SW 1271 (cell line): ENCODE measurements at regions not wholly inside any gene's neighbourhood (a gene's known extent, or its start where the extent isn't known, plus 50 kb on each side); places are given as distances from the start of the nearest gene placed in this dataset.

ENCODE experiments used
- DNase-seq, 2 experiments: peaks; one replicate each; lab custom pipeline; 2025; lab: John Stamatoyannopoulos, UW

DNA sequence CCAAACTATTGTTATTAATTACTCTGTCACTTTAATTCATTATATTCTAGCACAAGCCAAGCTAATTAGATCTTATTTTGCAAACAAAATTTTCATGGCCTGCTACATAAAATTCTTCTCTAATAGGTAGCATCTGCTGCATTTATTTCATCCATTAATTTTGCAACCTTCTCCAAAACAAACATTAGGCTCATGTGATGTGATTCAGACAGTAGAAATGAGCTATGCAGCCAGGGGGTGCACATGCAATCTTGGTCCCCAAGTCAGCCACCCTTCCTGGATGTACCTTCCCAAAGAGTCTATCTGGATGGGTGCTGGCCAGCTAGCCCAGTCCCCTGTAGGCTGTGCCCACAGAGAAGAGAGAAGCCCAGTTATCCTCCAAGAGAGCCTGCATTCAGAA lies 242.1 kb upstream of the OSR1 start:
- DNase-seq = no peak

DNA sequence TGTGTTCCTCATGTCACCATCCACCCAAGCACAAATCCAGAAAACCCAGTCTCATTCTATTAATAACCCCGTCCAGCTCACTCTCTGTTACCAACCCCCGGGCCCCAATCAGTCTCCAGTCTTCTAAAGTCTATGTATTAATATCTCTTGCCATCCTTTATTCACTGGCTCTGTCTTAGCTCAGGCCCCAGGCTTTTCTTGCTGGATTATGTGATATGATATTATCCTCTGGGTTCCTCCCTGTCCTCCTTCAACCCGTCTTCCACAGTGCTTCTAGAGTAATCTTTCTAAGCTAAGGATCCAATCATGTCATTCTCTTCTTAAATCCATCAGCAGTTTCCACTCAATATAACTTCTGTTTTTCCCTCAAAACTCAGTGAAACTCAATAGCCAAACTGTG lies 240.5 kb upstream of the OSR1 start:
- no peak for DNase-seq

DNA sequence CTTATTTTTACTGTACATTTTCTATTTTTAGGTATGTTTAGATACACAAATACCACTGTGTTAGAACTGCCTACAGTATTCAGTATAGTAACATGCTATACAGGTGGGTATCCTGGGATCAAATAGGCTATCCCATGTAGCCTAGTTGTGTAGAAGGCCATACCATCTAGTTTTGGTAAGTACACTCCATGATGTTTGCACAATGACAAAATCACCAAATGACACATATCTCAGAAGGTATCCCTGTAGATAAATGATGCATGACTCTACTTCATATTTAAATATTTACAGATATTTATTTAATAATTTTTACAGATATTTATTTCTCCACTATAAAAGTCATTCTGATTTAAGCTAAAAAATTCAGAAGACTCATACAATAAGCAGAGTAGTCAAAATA lies 233.8 kb upstream of the OSR1 start:
- no peak for DNase-seq

DNA sequence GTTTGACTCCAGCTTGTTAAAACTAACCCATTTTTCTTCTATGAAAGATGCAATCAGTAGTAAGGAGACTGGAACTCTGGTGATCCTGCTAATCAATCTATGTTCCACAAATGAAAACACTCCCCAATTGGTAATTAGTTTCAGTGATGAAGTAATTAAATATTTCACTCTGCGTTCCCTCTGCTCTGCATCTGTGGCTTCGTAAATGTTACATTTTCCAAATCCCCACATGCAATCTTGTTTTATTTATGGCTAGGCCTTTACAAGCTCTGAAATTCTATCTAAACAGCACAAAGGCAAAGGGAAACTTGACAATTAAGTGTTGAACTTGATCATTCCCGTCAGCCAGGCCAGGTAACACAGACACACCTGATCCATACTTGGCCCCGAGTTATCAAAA lies 231.4 kb upstream of the OSR1 start:
- DNase-seq = no peak

DNA sequence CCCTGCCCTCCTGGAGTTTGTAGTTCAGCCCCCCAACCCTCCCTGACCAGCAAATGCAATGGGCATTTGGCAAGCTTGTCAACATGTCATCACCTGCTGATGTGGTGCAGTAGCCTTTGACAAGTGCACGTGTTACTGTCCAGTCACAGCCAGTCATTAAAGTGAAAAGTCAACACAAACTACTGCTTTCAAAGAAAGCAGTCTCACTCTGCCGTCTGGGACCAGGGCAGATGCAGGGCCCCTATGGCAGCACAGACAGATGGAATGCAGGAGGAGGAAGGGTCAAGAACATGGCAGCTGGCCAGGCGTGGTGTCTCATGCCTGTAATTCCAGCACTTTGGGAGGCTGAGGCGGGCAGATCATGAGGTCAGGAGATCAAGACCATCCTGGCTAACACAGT lies 222.4 kb upstream of the OSR1 start:
- DNase-seq = no peak

DNA sequence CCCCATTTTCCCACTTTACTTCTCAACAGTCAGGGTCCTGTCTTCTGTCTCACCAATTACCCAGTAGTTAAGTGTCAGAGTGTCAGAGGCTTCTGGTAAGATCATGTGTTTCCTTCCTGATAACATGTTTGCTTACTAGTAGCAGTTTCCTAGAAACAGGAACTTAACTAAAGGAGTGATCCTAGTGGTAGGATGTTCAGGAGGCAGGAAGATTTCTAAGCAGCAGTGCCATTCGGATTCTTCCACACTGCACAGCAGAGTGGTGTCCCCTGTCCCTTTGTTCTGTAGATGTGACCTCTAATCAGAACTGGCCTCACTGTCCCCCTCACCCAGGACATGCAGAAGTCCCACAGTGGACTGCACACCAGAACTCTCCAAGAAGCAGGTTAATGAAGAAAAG lies 221.8 kb upstream of the OSR1 start:
- DNase-seq = no peak

DNA sequence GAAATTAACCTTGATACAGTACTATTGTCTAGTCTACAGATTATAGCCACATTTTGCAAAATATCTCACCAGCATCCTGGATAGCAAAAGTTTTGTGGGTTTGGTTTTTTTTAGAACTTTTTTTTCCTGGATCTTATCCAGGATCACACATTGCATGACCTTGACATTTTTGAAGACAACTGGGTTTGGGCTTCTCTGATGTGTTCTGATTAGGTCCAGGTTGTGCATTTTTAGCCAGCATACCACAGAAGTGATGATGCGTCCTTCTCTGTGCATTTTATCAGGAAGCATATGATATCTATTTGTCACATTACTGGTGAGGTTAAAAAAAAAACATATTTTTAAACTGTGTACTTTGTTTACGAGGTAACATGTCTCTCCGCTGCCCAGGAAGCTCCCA lies 221.0 kb upstream of the OSR1 start:
- no peak for DNase-seq

DNA sequence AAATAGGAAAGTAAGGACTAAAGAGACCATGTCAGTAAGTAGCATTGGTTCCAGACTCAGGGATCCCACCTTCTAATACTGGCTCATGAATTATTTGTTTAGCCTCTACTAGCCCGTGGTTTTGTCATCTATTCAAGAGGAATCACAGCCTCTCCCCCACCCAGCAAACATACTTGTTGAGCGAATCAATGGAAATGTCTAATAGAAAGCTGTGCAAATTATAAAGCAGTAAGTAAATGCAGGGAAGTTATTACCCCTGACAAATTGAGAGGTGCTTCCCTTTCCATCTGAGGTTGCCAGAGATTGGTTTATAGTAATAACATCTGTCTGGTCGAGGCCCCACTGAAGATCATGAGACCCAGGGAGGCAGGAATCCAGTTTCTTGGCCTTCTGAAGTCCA lies 219.3 kb upstream of the OSR1 start:
- no peak for DNase-seq

DNA sequence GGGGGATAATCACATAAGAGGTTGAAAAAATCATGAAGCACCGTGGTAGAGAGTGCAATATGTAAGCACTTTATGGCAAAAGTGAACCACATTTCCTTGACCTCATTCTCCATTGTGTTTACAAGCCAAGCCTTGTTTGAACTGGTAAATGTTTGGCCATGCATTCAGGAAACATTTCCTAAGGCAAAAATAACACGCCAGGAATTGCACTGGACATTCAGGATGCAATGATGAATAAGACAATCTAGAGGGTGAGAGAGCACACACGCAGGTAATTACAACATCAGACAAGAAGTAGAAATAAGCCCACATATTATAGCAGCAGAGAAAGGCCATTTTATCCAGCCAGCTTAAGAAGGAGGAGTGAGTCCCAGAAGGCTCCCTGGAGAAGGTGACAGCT lies 218.0 kb upstream of the OSR1 start:
- no peak for DNase-seq

DNA sequence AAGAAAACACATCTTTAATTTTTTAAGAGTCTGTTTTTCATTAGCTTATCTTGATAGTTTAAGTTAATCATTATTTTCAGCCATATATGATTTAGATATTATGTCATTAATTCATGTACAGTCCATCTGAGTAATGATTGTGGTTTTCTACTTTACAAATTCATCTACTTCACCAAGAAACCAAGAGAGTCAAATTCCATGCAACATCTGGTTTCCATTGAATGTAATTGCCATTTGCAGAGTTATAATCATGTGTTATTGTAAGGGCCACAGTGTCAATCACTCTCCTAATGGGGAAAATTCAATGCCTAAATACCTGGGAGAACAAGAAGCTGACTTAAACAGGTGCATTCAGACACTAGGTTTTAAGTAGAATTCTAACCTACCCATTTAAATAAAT lies 217.2 kb upstream of the OSR1 start:
- no peak for DNase-seq

DNA sequence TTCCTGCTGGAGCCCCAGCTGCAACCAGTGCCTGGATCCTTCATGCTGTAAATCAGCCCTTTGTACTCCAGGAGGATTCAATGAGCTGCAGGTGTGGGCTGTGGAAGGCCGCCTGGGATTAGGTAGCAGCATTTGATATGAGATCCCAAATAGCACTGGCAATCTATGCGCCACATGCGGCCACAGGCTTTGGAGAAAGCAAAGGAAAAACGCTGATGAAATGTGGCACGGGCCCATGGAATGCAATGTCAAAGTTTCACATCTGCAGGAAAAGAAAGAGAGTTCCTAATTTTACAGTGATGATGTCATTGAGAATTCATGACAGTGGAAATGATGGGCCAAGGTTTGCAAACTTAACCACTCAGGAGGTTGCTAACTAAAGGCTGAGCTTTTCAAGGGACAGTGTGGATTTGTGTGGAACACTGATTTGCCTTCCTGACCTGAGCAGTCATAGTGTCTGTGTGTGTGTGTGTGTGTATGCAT lies 216.4 kb upstream of the OSR1 start:
- no peak for DNase-seq

DNA sequence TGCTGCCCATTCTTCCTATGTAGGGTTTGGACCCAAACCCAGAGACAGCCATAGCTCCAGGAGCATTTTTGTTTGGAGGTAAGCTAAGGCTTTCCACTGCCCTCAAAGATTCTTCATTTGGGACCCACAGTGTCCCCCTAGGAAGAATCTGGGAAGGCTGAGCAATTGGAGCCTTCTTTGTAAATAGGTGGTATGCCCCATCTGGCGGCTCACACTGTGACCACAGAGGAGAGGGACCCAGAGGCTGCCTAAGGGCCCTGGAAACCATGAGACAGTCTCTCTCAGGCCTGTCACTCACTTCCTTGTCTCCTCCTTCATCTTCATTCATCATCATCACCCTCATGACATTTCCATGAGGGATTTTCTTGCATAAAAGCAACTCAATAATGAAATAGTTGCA lies 215.4 kb upstream of the OSR1 start:
- no peak for DNase-seq

DNA sequence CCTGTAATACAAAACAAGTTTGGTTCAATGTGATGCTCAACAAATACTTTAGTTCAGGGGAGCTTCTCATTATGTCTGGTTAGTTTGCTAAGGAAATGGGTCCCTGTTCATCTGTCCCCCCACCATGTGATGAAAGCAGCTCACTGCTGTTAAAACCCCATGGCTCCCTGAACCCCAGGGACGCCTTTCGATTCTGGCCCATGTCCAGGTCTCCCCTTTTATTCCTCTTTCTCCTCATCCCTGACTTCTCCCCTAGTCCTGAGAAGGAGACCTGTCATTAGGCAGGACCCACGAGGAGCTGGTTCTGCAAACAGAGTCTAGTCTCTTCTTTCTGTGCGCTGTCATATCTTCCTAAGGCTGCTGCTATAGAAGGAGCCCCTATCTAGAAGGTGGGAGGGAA lies 213.3 kb upstream of the OSR1 start:
- DNase-seq = no peak

DNA sequence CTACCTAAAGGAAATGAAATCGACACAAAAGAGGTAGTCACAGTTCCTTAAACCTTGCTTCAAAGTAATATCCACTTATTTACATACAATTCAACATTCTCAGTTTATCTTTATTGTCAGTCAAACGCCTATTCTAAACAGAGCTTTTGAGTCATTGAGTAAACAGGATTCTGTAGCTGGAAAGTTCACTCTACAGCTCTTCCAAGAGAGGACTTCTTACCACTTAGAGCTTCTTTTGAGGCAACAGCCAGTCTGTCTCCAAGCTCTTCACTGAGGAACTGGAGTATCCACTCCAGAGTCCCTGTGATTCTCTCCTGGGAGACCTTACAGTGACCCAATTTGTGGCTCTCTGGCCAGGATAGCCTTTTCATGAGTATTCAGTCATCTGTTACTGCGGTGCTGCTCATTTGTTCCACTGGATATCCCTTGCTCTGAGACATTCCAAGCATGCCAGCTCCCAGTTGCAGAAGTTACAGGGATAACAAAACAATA lies 210.9 kb upstream of the OSR1 start:
- DNase-seq = no peak

DNA sequence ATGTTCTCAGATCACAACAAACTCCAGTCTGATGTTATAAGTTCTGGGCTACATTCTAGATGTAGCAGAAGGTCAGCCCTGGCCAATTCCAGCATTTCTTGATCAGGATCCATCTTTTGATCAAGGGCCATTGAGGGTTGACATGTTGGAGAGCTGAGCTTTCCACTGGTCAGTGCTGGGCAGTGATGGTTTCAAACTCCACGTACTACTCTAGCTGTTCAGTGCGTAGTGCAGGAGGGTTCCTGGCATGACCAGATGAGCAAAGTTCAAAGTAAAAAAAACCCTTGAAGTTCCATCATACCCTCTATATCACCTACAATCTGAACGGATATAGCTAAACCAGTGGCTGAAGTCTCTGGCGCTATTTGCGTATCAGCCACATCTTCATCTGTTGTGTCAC lies 210.4 kb upstream of the OSR1 start:
- no peak for DNase-seq

DNA sequence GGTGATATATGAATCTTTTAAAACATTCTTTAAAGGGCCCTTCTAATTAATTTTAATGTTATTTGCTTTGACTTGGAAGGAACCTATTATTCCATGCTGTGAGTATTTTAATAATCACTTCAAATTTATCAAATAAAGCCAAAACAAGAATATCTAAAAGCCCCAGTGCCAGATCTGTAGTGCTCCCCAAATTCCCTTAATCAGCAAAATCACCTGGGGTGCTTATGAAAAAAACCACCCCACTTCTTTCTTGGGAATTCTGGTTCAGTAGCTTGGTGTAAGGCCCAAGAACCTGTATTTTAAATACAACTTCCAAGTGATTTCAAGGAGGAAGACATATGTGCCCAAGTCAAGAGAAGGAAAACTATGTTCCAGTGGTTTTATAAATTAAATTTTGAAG lies 202.4 kb upstream of the OSR1 start:
- DNase-seq = no peak

DNA sequence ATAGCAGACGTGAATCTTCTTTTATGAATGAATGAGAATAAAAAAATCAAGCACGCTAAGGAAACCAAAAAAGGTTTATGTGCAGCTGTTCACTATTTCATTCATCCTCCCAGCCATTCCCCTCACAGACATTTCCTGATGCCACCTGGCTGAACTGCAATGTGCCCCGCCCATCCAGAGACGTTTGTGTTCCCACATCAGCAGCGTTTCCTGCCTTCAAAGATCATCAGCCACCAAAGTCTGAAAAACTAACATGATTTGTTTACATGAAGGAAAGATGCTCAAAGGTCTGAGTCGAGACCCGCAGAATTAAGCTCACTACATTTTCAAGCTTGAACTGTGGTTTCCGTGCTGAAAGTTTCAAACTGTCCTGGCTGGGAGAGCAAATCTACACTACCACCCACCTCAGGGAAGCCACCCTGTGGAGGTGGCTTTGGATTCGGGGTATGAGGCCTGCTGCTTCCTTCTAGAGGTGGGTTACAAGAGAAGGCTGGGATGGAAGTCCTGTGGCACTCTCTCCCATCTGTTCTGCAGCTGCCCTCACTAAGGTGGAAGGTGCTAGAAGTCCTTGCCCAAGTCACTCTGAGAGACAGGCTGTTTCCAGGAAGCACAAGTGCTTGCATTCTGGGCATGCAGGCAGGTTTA lies 201.3 kb upstream of the OSR1 start:
- no peak for DNase-seq

DNA sequence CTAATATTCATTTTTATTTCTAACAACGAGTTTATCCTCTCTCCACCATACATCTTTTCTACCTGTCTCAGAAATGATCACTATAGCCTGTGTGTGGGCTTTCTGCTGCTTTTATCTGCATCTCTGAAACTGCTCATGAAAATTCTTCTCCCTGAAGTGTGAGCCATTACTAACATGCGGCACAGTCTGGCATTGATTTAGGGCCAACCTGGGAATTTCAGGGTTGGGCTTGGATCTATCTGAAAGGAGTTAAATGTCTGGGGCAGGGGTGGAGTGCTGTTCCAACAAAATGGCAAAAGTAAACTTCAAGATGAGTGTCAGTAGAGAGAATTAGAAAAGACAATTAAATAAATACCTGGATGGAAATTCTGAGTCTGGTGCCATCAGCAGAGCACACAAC lies 198.2 kb upstream of the OSR1 start:
- no peak for DNase-seq

DNA sequence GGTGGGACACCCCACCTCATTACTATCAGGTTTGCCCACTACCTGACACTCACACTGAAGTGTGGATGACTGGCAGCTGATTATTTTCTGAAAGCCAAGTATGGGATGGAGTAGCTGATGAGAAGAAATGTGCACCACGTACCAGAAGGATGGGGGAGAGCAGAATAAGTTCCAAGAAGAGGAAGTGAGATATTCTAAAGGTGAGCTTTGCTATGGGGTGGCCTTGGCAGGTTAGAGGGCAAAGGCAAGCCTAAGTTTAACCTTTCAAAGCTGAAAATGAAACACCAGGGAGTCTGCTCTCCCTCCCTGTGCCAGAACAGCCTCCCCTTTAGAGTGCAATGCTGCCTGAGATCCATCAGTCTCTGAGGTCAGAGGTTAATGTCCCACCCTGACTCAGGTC lies 196.1 kb upstream of the OSR1 start:
- no peak for DNase-seq

DNA sequence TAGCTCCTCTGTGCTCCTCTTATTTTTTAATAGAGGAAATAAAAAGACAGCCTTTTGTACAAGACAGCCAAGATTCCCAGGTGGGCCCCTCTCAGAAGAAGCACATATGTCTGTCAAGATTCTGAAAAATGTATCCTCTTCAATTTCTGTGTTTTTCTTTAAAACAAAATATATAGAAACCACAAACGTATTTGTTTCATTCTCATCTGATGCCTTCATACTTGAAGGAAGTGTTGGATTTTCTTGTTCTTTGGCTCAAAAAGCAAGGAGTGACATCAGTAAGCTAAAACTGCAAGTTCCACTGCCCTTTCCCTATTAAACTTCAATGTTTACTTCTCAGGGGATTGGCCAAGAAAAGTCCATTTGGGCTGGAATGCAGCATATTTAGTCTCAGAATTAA lies 193.8 kb upstream of the OSR1 start:
- no peak for DNase-seq

DNA sequence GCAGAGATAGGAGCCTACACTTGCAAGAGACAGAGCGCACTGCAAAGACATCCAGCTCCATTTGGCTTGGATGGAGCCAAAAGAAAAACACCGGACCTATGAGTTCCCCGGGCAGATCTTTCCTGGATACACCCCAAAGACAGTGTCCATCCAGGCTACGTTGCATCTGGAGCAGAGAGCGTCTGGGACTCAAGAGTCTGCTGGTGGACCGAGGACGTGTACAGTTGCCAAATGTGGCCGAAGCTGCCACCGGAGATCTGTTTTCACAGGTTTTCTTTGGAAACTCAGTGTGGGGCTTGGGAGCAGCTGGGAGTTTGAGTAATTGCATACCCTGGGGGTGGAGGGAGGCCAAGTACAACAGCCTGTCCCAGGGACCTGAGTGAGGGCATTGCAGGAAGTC lies 192.3 kb upstream of the OSR1 start:
- no peak for DNase-seq

DNA sequence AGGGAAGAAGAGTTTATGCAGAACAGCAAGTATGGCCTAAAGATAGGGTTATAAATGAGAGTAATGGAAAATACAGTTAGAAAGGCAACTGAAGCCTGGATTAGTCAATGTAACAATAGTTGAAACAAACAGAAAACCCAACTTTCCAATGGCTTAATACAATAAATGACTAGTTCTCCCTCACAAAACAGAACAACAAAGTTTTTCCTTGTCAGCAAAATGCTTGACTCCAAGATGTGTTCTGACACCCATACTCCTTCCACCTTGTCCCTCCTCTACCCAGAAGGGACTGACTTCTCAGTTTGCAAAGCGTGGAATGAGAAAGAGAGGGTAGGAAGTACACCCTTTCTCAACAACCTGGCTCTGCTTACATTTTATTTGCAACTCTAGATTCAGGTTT lies 191.4 kb upstream of the OSR1 start:
- DNase-seq = no peak

DNA sequence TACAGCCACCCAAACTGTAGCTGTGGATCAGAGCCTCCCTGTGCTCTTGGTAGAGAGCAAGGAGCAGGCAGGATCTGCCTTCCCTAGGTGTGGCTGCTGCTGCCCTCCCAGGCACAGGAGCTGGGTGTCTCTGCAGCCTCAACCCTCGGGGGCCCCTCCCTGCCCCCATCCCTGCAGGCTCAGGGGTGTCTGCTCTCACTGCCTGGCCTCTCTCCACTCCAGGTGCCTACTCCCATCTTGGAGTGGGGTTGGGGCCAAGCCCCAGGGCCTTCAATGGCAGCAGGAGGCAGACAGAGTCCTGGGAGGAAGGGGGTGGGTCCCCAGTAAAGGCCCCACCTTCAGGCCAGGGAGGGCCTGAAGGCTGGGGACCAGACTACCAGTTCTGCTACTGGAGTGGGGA lies 189.7 kb upstream of the OSR1 start:
- no peak for DNase-seq

DNA sequence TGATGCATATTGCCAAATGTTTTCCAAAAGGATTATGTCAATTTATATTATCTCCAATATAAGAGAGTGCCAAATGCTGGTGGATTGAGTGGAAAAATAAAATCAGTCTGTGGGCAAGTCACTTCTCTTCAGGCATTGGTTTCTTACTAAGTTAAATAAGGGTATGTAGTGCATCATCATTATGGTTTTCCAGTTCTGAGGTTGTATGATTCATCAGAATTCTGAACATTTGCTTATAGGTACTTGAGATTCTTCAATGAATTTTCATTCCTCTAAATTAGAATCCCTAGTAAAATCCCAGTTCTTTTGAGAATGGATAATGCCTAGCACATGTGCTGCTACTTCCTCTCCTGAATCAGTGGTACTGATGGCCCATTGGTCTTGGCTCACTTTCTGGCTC lies 188.9 kb upstream of the OSR1 start:
- DNase-seq = no peak

DNA sequence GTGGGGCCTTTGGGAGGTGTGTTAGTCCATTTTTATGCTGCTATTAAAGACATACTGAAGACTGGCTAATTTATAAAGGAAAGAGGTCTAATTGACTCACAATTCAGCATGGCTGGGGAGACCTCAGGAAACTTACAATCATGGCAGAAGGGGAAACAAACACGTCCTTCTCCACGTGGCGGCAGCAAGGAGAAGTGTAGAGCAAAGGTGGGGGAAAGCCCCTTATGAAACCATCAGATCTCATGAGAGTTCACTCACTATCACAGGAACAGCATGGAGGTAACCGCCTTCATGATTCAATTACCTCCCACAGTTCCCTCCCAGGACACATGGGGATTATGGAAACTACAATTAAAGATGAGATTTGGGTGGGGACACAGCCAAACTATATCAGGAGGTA lies 187.1 kb upstream of the OSR1 start:
- no peak for DNase-seq
